ENCODE measurements at regions not wholly inside any gene's neighbourhood (a gene's known extent, or its start where the extent isn't known, plus 50 kb on each side); places are given as distances from the start of the nearest gene placed in this dataset.

- TF ChIP-seq POLR2A (IDR thresholded peaks at IDR 0.05) (no peak), CTCF (IDR thresholded peaks at IDR 0.05) (no peak), EP300 (IDR thresholded peaks at IDR 0.05; ENCODE audit: low read depth) (no peak)
Measured at GRCh38 chr19:31470952-31471351, 121.7 kb upstream of the TSHZ3 start.

Measured in transverse colon (tissue), 3 donors.